T-helper 1 cell treated with Interleukin-12 subunit alpha and Interleukin-12 subunit beta and Interleukin-4 antibody, amounts not matched to agents 30 ng/mL and 1 ng/mL, for 36 hours (primary cell): ENCODE measurements at regions not wholly inside any gene's neighbourhood (a gene's known extent, or its start where the extent isn't known, plus 50 kb on each side); places are given as distances from the start of the nearest gene placed in this dataset.
"Not testable (repeated sequence)": the region's sequence is repeated elsewhere in the genome, so short reads cannot be mapped to it uniquely, and the experiment has no call there.

ENCODE experiments used
- intact Hi-C: fragments of 100-400 bp; cut with micrococcal nuclease; formaldehyde crosslinking; loops from one replicate; pipeline ENCODE4 v1.15.1; 2024

- intact Hi-C loops, result no loop called here
These were observed 50.9 kb upstream of the MITF start for GRCh38 chr3:69688400-69688799.

- intact Hi-C loops, result no loop called here
These were observed 51.6 kb upstream of the MITF start for GRCh38 chr3:69687641-69688040.

GRCh38 chr3:69686056-69686455, 53.2 kb upstream of the MITF start:
- intact Hi-C loops, result no loop called here

GRCh38 chr3:69684309-69684961, 54.8 kb upstream of the MITF start:
- intact Hi-C loops, result no loop called here

GRCh38 chr3:69683082-69683806, 56.0 kb upstream of the MITF start:
- intact Hi-C loops, result no loop called here

GRCh38 chr3:69677456-69677855, 61.8 kb upstream of the MITF start:
- intact Hi-C loops, result loop anchor here (10.0 kb wide), 1 partner anchor 263 kb away; no protein-coding TSS in a partner anchor

- intact Hi-C loops, result loop anchor here (10.0 kb wide), 1 partner anchor 261 kb away; no protein-coding TSS in a partner anchor
These were observed 63.3 kb upstream of the MITF start for GRCh38 chr3:69675786-69676530.

GRCh38 chr3:69674752-69675151, 64.5 kb upstream of the MITF start:
- intact Hi-C loops, result loop anchor here (10.0 kb wide), 1 partner anchor 260 kb away; no protein-coding TSS in a partner anchor

- intact Hi-C loops, result loop anchor here (1.0 to 10.0 kb wide), 5 partner anchors 257 to 550 kb away; no protein-coding TSS in a partner anchor
These were observed 67.9 kb upstream of the MITF start for GRCh38 chr3:69671082-69671952.

GRCh38 chr3:69669070-69669469, 70.2 kb upstream of the MITF start:
- intact Hi-C loops, result no loop called here

- intact Hi-C loops, result no loop called here
These were observed 74.1 kb upstream of the MITF start for GRCh38 chr3:69665026-69665737.

GRCh38 chr3:69660631-69661030, 78.6 kb upstream of the MITF start:
- intact Hi-C loops, result no loop called here

GRCh38 chr3:69659180-69659910, 79.9 kb upstream of the MITF start:
- intact Hi-C loops, result no loop called here

- intact Hi-C loops, result no loop called here
These were observed 80.6 kb upstream of the MITF start for GRCh38 chr3:69658514-69659140.

- intact Hi-C loops, result not testable (repeated sequence)
These were observed 82.2 kb upstream of the MITF start for GRCh38 chr3:69657030-69657429.

GRCh38 chr3:69651765-69652164, 87.5 kb upstream of the MITF start:
- intact Hi-C loops, result no loop called here

- intact Hi-C loops, result no loop called here
These were observed 89.2 kb upstream of the MITF start for GRCh38 chr3:69650066-69650419.

- intact Hi-C loops, result no loop called here
These were observed 89.9 kb upstream of the MITF start for GRCh38 chr3:69649120-69650065.
